GM21825 (cell line): ENCODE measurements at regions not wholly inside any gene's neighbourhood (a gene's known extent, or its start where the extent isn't known, plus 50 kb on each side); places are given as distances from the start of the nearest gene placed in this dataset.

Source experiments
- ATAC-seq: cut with Tn5 transposase; IDR thresholded peaks from one replicate; pipeline ENCODE4 v1.9.1; 2021; ENCODE audit warnings: mild to moderate bottlenecking, moderate library complexity; ENCODE audit not compliant: unreplicated experiment

DNA sequence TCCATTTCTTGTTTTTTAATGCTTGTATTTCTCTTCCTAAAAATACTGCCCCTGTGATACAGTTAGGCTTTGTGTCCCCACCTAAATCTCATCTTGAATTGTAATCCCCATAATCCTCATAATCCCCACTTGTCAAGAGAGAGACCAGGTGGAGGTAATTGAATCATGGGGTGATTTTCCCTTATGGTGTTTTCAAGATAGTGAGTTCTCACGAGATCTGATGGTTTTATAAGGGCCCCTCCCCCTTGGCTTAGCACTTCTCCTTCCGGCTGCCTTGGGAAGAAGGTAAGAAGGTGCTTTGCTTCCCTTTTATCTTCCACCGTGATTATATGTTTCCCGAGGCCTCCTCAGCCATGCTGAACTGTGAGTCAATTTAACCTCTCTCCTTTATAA, 227.4 kb downstream of the MAN2A1 start:
- ATAC-seq, result no peak

GRCh38 chr5:109917966-109918365, 228.2 kb downstream of the MAN2A1 start:
- no peak for ATAC-seq

- ATAC-seq, result no peak
Measured at GRCh38 chr5:109920736-109921135, 231.0 kb downstream of the MAN2A1 start.

DNA sequence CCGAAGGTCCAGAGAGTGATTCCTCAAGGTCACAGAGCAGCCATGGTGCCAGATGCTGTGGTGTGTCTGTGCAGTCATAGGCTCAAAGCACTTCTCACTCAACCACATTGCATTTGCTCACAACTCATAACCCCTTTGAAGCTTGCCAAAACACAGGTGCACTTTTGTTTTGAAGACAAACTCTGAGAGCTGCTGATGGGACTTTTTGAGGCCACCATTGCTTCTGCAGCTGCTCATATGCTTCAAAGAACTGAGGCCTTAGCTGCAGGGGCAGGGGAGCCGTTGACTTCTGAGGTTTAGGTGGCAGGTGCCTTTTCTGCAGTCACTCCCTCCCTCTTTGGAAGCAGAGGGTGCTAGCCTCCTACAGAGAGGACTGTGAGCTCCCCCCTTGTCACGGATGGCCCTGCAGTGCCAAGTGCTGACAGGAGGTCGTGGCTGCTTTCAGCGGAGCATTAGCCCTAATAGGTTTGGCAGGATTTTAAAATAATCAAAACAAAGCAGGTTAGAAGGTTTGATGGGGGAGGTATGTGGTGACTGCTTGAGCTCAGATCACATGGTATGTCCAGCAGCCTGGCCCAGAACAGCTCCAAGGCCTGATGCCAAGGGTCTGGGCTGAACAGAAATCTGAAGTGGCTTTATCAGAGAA, 232.1 kb downstream of the MAN2A1 start:
- ATAC-seq, result no peak

DNA sequence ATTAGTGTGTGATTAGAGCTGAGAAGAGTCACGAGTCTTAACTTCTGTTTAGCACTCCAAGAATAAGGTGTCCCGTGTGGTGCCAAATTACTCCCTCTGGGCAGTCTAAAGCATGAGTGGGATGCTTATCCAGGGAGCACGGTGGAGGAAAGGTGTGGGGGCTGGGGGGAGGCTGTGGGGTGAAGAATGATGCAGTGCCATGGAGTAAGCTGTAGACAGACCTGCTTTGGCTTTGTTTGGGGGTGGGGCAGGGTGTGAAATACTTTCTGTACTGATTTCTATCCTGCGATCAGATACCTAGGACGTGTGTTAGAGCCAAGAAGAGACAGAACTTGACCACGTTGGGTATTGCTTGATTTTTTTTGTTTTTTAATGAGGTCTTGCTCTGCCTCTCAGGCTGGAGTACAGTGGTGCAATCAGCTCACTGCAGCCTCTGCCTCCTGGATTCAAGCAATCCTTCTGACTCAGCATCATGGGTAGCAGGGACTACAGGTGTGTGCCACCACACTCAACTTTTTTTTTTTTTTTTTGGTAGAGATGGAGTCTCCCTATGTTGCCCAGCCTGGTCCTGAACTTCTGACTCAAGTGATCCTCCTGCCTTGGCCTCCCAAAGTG, 232.8 kb downstream of the MAN2A1 start:
- no peak for ATAC-seq

GRCh38 chr5:109923205-109923604, 233.5 kb downstream of the MAN2A1 start:
- ATAC-seq, result no peak

GRCh38 chr5:109924237-109925107, 234.7 kb downstream of the MAN2A1 start:
- no peak for ATAC-seq

DNA sequence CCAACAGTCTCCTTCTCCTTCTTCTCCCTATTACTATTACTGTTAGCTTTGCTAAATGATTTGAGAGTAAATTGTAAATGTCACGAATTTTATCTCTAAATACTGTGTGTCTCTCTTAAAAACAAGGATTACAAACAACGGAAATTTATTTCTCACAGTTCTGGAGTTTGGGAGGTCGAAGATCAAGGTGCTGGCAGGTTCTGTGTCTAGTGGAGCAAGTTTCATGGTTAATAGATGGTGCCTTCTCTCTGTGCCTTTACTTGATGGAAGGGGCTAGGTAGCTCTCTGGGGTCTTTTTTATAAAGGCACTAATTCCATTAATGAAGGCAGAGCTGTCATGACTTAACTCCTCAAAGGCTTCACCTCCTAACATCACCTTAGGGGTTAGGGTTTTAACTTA, 237.9 kb downstream of the MAN2A1 start:
- ATAC-seq, result no peak

DNA sequence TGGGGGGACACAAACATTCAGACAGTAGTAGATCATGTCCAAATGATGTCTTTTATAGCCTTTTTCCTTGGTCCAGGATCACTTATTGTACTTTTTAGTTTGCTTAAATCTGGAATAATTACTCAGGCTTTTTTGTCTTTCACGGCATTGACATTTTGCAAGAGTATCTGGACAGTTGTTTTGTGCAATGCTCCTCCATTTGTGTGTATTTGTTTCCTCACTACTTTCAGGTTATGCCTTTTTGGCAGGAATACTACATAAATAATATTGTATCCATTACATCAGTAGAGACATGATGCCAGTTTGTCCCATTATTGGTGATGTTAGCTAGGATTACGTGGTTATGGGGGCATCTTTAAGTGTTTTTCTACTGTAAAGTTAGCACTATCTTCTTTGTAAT, 238.3 kb downstream of the MAN2A1 start:
- no peak for ATAC-seq

DNA sequence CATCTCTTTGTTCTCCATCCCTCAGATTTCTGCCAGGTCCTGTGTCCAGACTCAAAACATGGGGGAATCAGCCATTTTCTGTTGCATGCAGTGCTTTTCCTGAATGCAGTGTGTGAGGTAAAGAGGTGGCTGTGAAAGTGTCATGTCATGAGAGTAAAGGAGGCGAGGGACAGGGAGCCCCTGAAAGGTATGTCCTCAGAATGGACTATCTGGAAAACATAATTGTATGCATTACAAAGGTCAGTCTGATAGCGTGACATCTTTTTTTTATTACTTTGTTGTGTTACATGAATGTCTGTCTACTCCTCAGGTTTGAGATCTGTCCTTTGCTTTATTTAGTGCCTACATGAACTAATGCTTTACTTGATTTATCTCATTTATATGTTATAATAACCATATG, 239.1 kb downstream of the MAN2A1 start:
- ATAC-seq, result no peak

GRCh38 chr5:109929376-109929775, 239.6 kb downstream of the MAN2A1 start:
- no peak for ATAC-seq

GRCh38 chr5:109929911-109930310, 240.2 kb downstream of the MAN2A1 start:
- ATAC-seq, result no peak

- ATAC-seq, result no peak
Measured at GRCh38 chr5:109931049-109931780, 241.5 kb downstream of the MAN2A1 start.

DNA sequence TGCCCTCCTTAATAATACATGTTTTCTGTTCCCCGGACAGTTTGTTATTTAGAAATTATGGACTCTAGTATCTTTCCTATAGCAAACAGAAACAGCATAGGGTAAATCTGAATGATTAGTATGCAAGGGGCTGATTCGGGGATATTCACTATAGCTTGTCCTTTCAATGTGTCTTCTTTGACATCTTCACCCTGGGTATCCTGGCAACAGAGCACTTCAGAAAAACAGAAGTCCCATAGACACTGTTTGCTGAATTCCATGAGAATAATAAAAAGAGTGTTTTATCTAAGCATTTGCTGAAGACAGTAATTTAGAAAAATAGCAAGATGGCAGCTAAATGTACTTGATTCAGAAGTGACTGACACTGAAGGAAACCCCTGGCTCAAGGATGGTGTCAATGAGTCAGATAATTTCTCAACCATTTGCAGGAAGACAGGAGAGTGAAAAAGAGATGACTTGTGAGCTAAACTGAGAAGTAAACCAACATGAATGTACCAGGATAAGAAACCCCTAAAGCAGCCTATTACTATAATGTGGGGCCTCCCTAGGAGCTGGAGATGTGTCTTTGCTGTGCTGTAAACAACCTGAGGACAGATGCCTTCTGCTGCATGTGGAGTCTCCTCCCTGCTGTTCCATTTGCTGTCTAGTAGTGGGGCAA, 246.2 kb downstream of the MAN2A1 start:
- no peak for ATAC-seq

- ATAC-seq, result no peak
Measured at GRCh38 chr5:109936996-109937395, 247.3 kb downstream of the MAN2A1 start.

- no peak for ATAC-seq
Measured at GRCh38 chr5:109937951-109938350, 248.2 kb downstream of the MAN2A1 start.

GRCh38 chr5:109938453-109938852, 248.7 kb downstream of the MAN2A1 start:
- ATAC-seq, result no peak

- no peak for ATAC-seq
Measured at GRCh38 chr5:109939116-109939682, 249.5 kb downstream of the MAN2A1 start.

GRCh38 chr5:109942646-109943045, 252.9 kb downstream of the MAN2A1 start:
- no peak for ATAC-seq

GRCh38 chr5:109943701-109944235, 254.0 kb downstream of the MAN2A1 start:
- ATAC-seq, result no peak
